CD14-positive monocyte (primary cell): ENCODE measurements at regions not wholly inside any gene's neighbourhood (a gene's known extent, or its start where the extent isn't known, plus 50 kb on each side); places are given as distances from the start of the nearest gene placed in this dataset.
A peak's percentile ranks its signal among the peaks of the same experiment; 100 is the strongest.

Experiments used
- DNase-seq, 3 donors: peaks; one replicate each; pipeline ENCODE4 v3.0.0-alpha.2; 2011 to 2022
- H2AFZ ChIP-seq: 2 replicates; pipeline ENCODE4 v1.6.0; 2012; ENCODE audit warnings: mild to moderate bottlenecking, low read depth, low read length, inconsistent platforms; ENCODE audit not compliant: insufficient read depth, poor library complexity, severe bottlenecking
- H3K27ac ChIP-seq, 2 donors: 1 replicate in 1 of 2; 2 replicates in 1 of 2; pipeline ENCODE4 v1.5.1; 2012 to 2013; ENCODE audit warnings: low read length in 2 of 2, control low read depth in 1 of 2, inconsistent platforms in 1 of 2, low read depth in 1 of 2, mild to moderate bottlenecking in 1 of 2
- H3K27me3 ChIP-seq, 2 donors: one replicate each; pipeline versions ENCODE4 v1.6.0 to v1.6.1; 2011 to 2013; ENCODE audit warnings: low read length in 2 of 2; ENCODE audit not compliant: control insufficient read depth in 2 of 2, insufficient read depth in 2 of 2
- H3K36me3 ChIP-seq, 2 donors: replicated peaks in 1 of 2; 1 replicate in 1 of 2; 2 replicates in 1 of 2; pipeline versions ENCODE4 v1.5.1 to v1.6.1; 2012 to 2013; ENCODE audit warnings: low read length in 2 of 2, control low read depth in 1 of 2, inconsistent platforms in 1 of 2, mild to moderate bottlenecking in 1 of 2; ENCODE audit not compliant: insufficient read depth in 2 of 2, control insufficient read depth in 1 of 2
- H3K4me1 ChIP-seq, 2 donors: 1 replicate in 1 of 2; 2 replicates in 1 of 2; pipeline versions ENCODE4 v1.5.1 to v1.6.1; 2012 to 2013; ENCODE audit warnings: low read length in 2 of 2, control low read depth in 1 of 2, inconsistent platforms in 1 of 2, mild to moderate bottlenecking in 1 of 2, moderate library complexity in 1 of 2; ENCODE audit not compliant: insufficient read depth in 2 of 2, control insufficient read depth in 1 of 2
- H3K4me2 ChIP-seq: replicated peaks from 2 replicates; pipeline ENCODE3; 2012; ENCODE audit warnings: low read length, moderate library complexity, mild to moderate bottlenecking; ENCODE audit not compliant: poor library complexity, severe bottlenecking; ENCODE audit errors: extremely low read depth
- H3K4me3 ChIP-seq, 3 experiments: fragments of 200-600 bp in 1 of 3; sonication (generic) in 1 of 3; replicated peaks in 1 of 3; 1 replicate in 2 of 3; 2 replicates in 1 of 3; pipeline ENCODE4 v1.5.1; 2011 to 2013; ENCODE audit warnings: low read length in 3 of 3, mild to moderate bottlenecking in 3 of 3, control low read depth in 2 of 3, low read depth in 2 of 3, inconsistent platforms in 1 of 3, moderate library complexity in 1 of 3
- H3K79me2 ChIP-seq: 2 replicates; pipeline ENCODE4 v1.6.0; 2012; ENCODE audit warnings: mild to moderate bottlenecking, control low read depth, inconsistent platforms, low read length, moderate library complexity; ENCODE audit not compliant: insufficient read depth
- H3K9ac ChIP-seq: 2 replicates; pipeline ENCODE4 v1.6.0; 2017; ENCODE audit warnings: low read length, mild to moderate bottlenecking; ENCODE audit not compliant: insufficient read depth, poor library complexity, severe bottlenecking
- H3K9me3 ChIP-seq, 2 donors: replicated peaks in 1 of 2; 1 replicate in 1 of 2; 2 replicates in 1 of 2; pipeline versions ENCODE4 v1.5.1 to v1.6.1; 2012 to 2013; ENCODE audit warnings: low read length in 2 of 2, control low read depth in 1 of 2; ENCODE audit not compliant: control insufficient read depth in 1 of 2, insufficient read depth in 1 of 2
- H4K20me1 ChIP-seq: 2 replicates; pipeline ENCODE4 v1.6.0; 2012; ENCODE audit warnings: mild to moderate bottlenecking, low read length, control low read depth, moderate library complexity; ENCODE audit not compliant: insufficient read depth
- H3K27ac Mint-ChIP-seq, 7 donors: one replicate each; pipeline ENCODE4 v1.8.0; 2020; ENCODE audit warnings: mild to moderate bottlenecking in 7 of 7, mixed read lengths in 7 of 7, moderate library complexity in 6 of 7, inconsistent platforms in 2 of 7
- H3K27me3 Mint-ChIP-seq, 3 donors: one replicate each; pipeline ENCODE4 v1.8.0; 2021 to 2022; ENCODE audit warnings: low read depth in 3 of 3, mild to moderate bottlenecking in 3 of 3, mixed read lengths in 3 of 3, moderate library complexity in 3 of 3, inconsistent platforms in 1 of 3
- H3K36me3 Mint-ChIP-seq, 2 donors: one replicate each; pipeline ENCODE4 v1.8.0; 2020; ENCODE audit warnings: mixed read lengths in 2 of 2, inconsistent platforms in 1 of 2, mild to moderate bottlenecking in 1 of 2
- H3K4me1 Mint-ChIP-seq: one replicate; pipeline ENCODE4 v1.8.0; 2020; ENCODE audit warnings: mild to moderate bottlenecking, mixed read lengths
- H3K4me3 Mint-ChIP-seq, 2 donors: one replicate each; pipeline ENCODE4 v1.8.0; 2020; ENCODE audit warnings: mild to moderate bottlenecking in 2 of 2, mixed read lengths in 2 of 2, moderate library complexity in 1 of 2
- H3K9me3 Mint-ChIP-seq, 7 donors: one replicate each; pipeline ENCODE4 v1.8.0; 2020 to 2022; ENCODE audit warnings: mixed read lengths in 7 of 7, mild to moderate bottlenecking in 6 of 7, moderate library complexity in 6 of 7, inconsistent platforms in 2 of 7
- WGBS: methylation state at CpG from one replicate; pipeline ENCODE4 v1.1.5; 2013; ENCODE audit warnings: missing lambda C conversion rate; ENCODE audit not compliant: insufficient coverage; 5-methylcytosine and 5-hydroxymethylcytosine counted together
- intact Hi-C, 2 donors: fragments of 100-400 bp; cut with micrococcal nuclease; formaldehyde crosslinking; loops; one replicate each; pipeline versions ENCODE4 v1.15.0 to v1.15.1; 2023
- TF ChIP-seq, protein P1 (sequence below): fragments of 200-600 bp; IDR thresholded peaks from one replicate; pipeline ENCODE4 v1.8.0; 2022; ENCODE audit warnings: antibody characterized with exemption, mild to moderate bottlenecking

DNA sequence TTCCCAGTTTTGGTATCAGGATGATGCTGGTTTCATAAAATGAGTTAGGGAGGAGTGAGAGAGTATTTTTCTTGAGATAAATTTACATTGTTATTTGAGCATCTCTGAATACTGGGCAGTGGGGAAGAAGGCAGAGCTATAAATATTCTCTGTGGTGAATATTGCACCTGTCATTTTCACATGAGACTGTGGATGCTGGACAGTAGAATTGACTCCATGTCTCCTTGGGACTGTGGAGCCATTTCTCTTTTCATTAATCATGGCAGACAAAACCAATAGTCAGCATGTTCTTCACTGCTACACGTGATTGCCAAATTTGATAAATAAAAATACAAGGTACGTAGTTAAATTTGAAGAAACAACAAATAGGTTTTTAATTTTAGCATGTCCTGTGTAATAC lies 81.2 kb upstream of the PHACTR1 start:
- intact Hi-C loops = no loop called here
- Histone ChIP-seq H3K4me1 (peaks cover 3 to 8% of the 10 kb centered on the region in 2 donors), H3K4me2 (no peak overlapping the region), H3K27ac (no peak overlapping the region), H3K27me3 (no peaks in the 10 kb centered on the region), H4K20me1 (no peaks in the 10 kb centered on the region), H3K4me3 (no peak overlapping the region), H3K79me2 (no peaks in the 10 kb centered on the region), H3K9me3 (no peaks in the 10 kb centered on the region), H3K9ac (no peak overlapping the region), H2AFZ (no peak overlapping the region), H3K36me3 (no peaks in the 10 kb centered on the region)
- H3K27ac Mint-ChIP-seq = no peak overlapping the region
- H3K4me3 Mint-ChIP-seq = no peak overlapping the region
- DNase-seq = no peak
- peaks cover 23% of the 10 kb centered on the region for H3K4me1 Mint-ChIP-seq
- H3K9me3 Mint-ChIP-seq = peaks cover 0 to 5% (median 4%) of the 10 kb centered on the region in 7 donors
- TF ChIP-seq, protein P1, sequence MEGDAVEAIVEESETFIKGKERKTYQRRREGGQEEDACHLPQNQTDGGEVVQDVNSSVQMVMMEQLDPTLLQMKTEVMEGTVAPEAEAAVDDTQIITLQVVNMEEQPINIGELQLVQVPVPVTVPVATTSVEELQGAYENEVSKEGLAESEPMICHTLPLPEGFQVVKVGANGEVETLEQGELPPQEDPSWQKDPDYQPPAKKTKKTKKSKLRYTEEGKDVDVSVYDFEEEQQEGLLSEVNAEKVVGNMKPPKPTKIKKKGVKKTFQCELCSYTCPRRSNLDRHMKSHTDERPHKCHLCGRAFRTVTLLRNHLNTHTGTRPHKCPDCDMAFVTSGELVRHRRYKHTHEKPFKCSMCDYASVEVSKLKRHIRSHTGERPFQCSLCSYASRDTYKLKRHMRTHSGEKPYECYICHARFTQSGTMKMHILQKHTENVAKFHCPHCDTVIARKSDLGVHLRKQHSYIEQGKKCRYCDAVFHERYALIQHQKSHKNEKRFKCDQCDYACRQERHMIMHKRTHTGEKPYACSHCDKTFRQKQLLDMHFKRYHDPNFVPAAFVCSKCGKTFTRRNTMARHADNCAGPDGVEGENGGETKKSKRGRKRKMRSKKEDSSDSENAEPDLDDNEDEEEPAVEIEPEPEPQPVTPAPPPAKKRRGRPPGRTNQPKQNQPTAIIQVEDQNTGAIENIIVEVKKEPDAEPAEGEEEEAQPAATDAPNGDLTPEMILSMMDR = no peak
- H3K27me3 Mint-ChIP-seq = peaks cover 2% of the 10 kb centered on the region in 3 donors
- H3K36me3 Mint-ChIP-seq = no peaks in the 10 kb centered on the region
- no CpG with 5 or more reads among the region's 2 CpGs for WGBS

GRCh38 chr6:12635813-12636212 lies 80.8 kb upstream of the PHACTR1 start:
- H3K4me2 ChIP-seq = no peak overlapping the region
- peaks cover 0 to 8% (median 4%) of the 10 kb centered on the region in 7 donors for H3K9me3 Mint-ChIP-seq
- TF ChIP-seq, protein P1 = no peak
- no peaks in the 10 kb centered on the region for H3K27me3 ChIP-seq
- no peaks in the 10 kb centered on the region for H3K9me3 ChIP-seq
- no peak overlapping the region for H2AFZ ChIP-seq
- WGBS = no CpG with 5 or more reads among the region's 3 CpGs
- no peak overlapping the region for H3K4me3 ChIP-seq
- peaks cover 3 to 8% of the 10 kb centered on the region in 2 donors for H3K4me1 ChIP-seq
- H3K27me3 Mint-ChIP-seq = peaks cover 2% of the 10 kb centered on the region in 3 donors
- intact Hi-C loops = no loop called here
- no peak overlapping the region for H3K27ac ChIP-seq
- H3K4me1 Mint-ChIP-seq = peaks cover 23% of the 10 kb centered on the region
- H3K27ac Mint-ChIP-seq = no peak overlapping the region
- H3K36me3 ChIP-seq = no peaks in the 10 kb centered on the region
- H3K9ac ChIP-seq = no peak overlapping the region
- peak overlapping the region in 1 of 2 donors; percentile 9 for H3K4me3 Mint-ChIP-seq
- no peaks in the 10 kb centered on the region for H3K36me3 Mint-ChIP-seq
- no peaks in the 10 kb centered on the region for H4K20me1 ChIP-seq
- no peaks in the 10 kb centered on the region for H3K79me2 ChIP-seq
- no peak for DNase-seq
